Karpas-422 (cell line): ENCODE measurements at regions not wholly inside any gene's neighbourhood (a gene's known extent, or its start where the extent isn't known, plus 50 kb on each side); places are given as distances from the start of the nearest gene placed in this dataset.

Experiments used
- DNase-seq: peaks from one replicate; pipeline ENCODE4 v3.0.0-alpha.2; 2015
- H2AFZ ChIP-seq: fragments of 200-600 bp; sonication (generic); 2 replicates; pipeline ENCODE4 v1.6.1; 2014; ENCODE audit warnings: antibody characterized with exemption, low read length, mixed read lengths
- H3K27ac ChIP-seq: fragments of 200-600 bp; sonication (generic); 2 replicates; pipeline ENCODE4 v1.5.1; 2014; ENCODE audit warnings: mild to moderate bottlenecking, low read length, moderate library complexity
- H3K27me3 ChIP-seq: fragments of 200-600 bp; sonication (generic); 2 replicates; pipeline ENCODE4 v1.6.1; 2014; ENCODE audit warnings: low read length, mixed read lengths
- H3K36me3 ChIP-seq: fragments of 200-600 bp; sonication (generic); 2 replicates; pipeline ENCODE4 v1.6.1; 2014; ENCODE audit warnings: low read length, mixed read lengths; ENCODE audit not compliant: insufficient read depth
- H3K4me1 ChIP-seq: fragments of 200-600 bp; sonication (generic); 2 replicates; pipeline ENCODE4 v1.6.1; 2014; ENCODE audit warnings: mild to moderate bottlenecking, low read length, mixed read lengths
- H3K4me2 ChIP-seq: fragments of 200-600 bp; sonication (generic); 2 replicates; pipeline ENCODE4 v1.6.1; 2014; ENCODE audit warnings: low read length, low read depth, mild to moderate bottlenecking; ENCODE audit not compliant: poor library complexity, severe bottlenecking
- H3K4me3 ChIP-seq: fragments of 200-600 bp; sonication (generic); 2 replicates; pipeline ENCODE4 v1.5.1; 2014; ENCODE audit warnings: mild to moderate bottlenecking, antibody characterized with exemption, low read length, mixed read lengths
- H3K79me2 ChIP-seq: fragments of 200-600 bp; sonication (generic); 2 replicates; pipeline ENCODE4 v1.6.1; 2014; ENCODE audit warnings: mild to moderate bottlenecking, low read length, mixed read lengths
- H3K9ac ChIP-seq: fragments of 200-600 bp; sonication (generic); 2 replicates; pipeline ENCODE4 v1.6.0; 2014; ENCODE audit warnings: low read length
- H3K9me2 ChIP-seq: fragments of 200-600 bp; sonication (generic), shearing (Covaris generic); replicated peaks from 2 replicates; pipeline ENCODE4 v1.6.0; 2014; ENCODE audit warnings: mild to moderate bottlenecking, low read length, moderate library complexity; ENCODE audit not compliant: insufficient read depth
- H3K9me3 ChIP-seq: fragments of 300-700, 200-600 bp; sonication (generic); 2 replicates; pipeline ENCODE4 v1.6.1; 2014; ENCODE audit warnings: low read length, mixed read lengths
- H4K20me1 ChIP-seq: fragments of 200-600 bp; sonication (generic); 2 replicates; pipeline ENCODE4 v1.6.1; 2014; ENCODE audit warnings: mild to moderate bottlenecking, antibody characterized with exemption, low read length, low read depth; ENCODE audit not compliant: insufficient read depth

DNA sequence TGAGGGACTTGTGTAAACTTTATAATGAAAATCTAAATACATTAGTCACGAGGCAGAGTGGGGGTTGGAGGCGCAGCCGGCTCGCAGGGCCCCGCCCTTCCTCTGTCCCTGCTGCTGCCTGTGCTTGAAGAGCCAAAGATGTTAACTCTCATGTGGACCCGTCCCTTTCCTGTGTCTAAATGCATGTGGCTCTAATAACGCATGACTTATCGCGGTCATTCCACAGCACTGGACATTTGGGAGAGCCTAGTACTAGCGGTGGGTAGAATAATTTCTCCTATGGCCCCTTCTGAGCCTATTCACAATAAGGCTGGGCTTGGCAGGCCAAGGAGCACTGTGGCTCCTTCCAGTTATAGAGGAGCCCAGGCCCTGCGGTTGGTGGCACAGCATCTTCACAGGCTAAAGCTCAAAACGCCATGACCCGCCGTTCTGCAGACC lies 82.3 kb upstream of the SIMC1 start:
- no peak overlapping the region for H3K4me3 ChIP-seq
- no peak overlapping the region for H2AFZ ChIP-seq
- H3K36me3 ChIP-seq = no peaks in the 10 kb centered on the region
- H3K4me1 ChIP-seq = no peaks in the 10 kb centered on the region
- DNase-seq = no peak
- H3K9me2 ChIP-seq = no peaks in the 10 kb centered on the region
- no peak overlapping the region for H3K9ac ChIP-seq
- no peak overlapping the region for H3K27ac ChIP-seq
- H3K27me3 ChIP-seq = no peaks in the 10 kb centered on the region
- H4K20me1 ChIP-seq = no peaks in the 10 kb centered on the region
- no peak overlapping the region for H3K4me2 ChIP-seq
- H3K9me3 ChIP-seq = no peaks in the 10 kb centered on the region
- no peaks in the 10 kb centered on the region for H3K79me2 ChIP-seq

DNA sequence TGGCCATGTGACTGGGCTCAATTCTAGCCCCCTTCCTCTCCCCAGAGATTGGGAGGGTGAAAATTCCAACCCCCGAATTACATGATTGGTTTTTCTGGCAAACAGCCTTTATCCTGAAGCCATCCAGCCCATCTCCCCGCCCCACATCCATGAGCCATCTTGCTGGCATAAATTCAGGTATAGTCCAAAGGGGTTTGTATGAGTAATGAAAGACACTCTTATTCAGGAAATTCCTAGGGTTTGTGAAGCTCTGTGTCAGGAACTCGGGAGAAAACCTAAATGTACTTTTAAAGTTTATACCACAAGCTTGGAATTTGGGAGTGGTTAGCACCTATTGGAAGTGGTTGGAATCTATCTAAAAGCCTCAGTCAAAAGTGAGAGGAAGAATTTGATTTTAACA lies 80.6 kb upstream of the SIMC1 start:
- Histone ChIP-seq H3K79me2 (no peaks in the 10 kb centered on the region), H3K9me3 (no peaks in the 10 kb centered on the region), H3K4me2 (no peak overlapping the region), H3K9me2 (no peaks in the 10 kb centered on the region), H3K4me3 (no peak overlapping the region), H3K36me3 (no peaks in the 10 kb centered on the region), H3K9ac (no peak overlapping the region), H4K20me1 (no peaks in the 10 kb centered on the region), H2AFZ (no peak overlapping the region), H3K27me3 (no peaks in the 10 kb centered on the region), H3K4me1 (no peaks in the 10 kb centered on the region), H3K27ac (no peak overlapping the region)
- no peak for DNase-seq

GRCh38 chr5:176161431-176161830 lies 76.8 kb upstream of the SIMC1 start:
- Histone ChIP-seq H3K4me2 (no peak overlapping the region), H3K79me2 (no peaks in the 10 kb centered on the region), H3K36me3 (no peaks in the 10 kb centered on the region), H3K9ac (no peak overlapping the region), H3K27me3 (no peaks in the 10 kb centered on the region), H2AFZ (no peak overlapping the region), H3K27ac (no peak overlapping the region), H4K20me1 (no peaks in the 10 kb centered on the region), H3K4me3 (no peak overlapping the region), H3K4me1 (no peaks in the 10 kb centered on the region), H3K9me2 (no peaks in the 10 kb centered on the region), H3K9me3 (no peaks in the 10 kb centered on the region)
- DNase-seq = no peak

DNA sequence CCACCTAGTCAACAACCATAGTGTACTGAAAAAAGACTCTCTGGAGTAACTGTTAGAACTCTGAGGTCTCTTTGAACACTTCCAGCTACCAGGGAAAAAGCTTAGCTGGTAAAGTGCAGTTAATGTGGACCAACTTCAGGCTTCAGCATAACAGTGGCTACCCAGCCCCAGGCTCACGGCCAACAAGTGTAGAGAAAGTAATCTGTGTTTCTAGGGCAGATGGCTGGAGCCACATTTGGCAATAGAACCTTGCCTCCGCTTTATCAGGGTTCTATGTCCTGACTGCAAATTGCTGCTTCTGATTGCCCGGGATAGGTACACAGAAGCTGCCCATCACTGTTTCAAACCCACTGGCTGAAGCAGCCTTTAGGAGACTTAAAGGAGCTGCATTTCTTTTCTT lies 76.0 kb upstream of the SIMC1 start:
- Histone ChIP-seq H3K9me2 (no peaks in the 10 kb centered on the region), H3K4me2 (no peak overlapping the region), H3K9me3 (no peaks in the 10 kb centered on the region), H4K20me1 (no peaks in the 10 kb centered on the region), H3K36me3 (no peaks in the 10 kb centered on the region), H3K9ac (no peak overlapping the region), H3K27ac (no peak overlapping the region), H3K27me3 (no peaks in the 10 kb centered on the region), H3K4me1 (no peaks in the 10 kb centered on the region), H3K4me3 (no peak overlapping the region), H3K79me2 (no peaks in the 10 kb centered on the region), H2AFZ (no peak overlapping the region)
- no peak for DNase-seq

DNA sequence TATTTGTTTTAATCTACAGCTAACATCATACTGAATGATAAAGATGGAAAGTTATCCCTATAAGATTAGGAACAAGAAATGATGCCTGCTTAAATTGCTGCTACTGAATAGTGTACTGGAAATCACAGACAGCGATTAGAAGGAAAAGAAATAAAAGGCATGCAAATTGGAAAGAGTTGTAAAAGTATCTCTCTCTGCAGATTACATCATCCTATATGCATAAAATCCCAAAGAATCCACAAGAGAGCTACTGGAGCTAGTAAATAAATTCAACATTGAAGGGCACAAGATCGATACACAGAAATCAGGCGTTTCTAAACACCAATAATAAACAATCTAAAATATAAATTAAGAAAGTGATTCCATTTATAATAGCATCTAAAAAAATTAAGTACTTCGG lies 75.3 kb upstream of the SIMC1 start:
- Histone ChIP-seq H3K4me1 (no peaks in the 10 kb centered on the region), H3K27ac (no peak overlapping the region), H3K4me2 (no peak overlapping the region), H3K4me3 (no peak overlapping the region), H3K79me2 (no peaks in the 10 kb centered on the region), H4K20me1 (no peaks in the 10 kb centered on the region), H3K9me2 (no peaks in the 10 kb centered on the region), H3K9ac (no peak overlapping the region), H3K9me3 (no peaks in the 10 kb centered on the region), H2AFZ (no peak overlapping the region), H3K36me3 (no peaks in the 10 kb centered on the region), H3K27me3 (no peaks in the 10 kb centered on the region)
- DNase-seq = no peak

- no peak for DNase-seq
- Histone ChIP-seq H3K4me2 (no peak overlapping the region), H4K20me1 (no peaks in the 10 kb centered on the region), H3K9me3 (no peaks in the 10 kb centered on the region), H3K9me2 (no peaks in the 10 kb centered on the region), H2AFZ (no peak overlapping the region), H3K4me3 (no peak overlapping the region), H3K27me3 (no peaks in the 10 kb centered on the region), H3K9ac (no peak overlapping the region), H3K27ac (no peak overlapping the region), H3K79me2 (no peaks in the 10 kb centered on the region), H3K36me3 (no peaks in the 10 kb centered on the region), H3K4me1 (no peaks in the 10 kb centered on the region)
These were observed 71.8 kb upstream of the SIMC1 start for GRCh38 chr5:176166427-176166826.

GRCh38 chr5:176167800-176168199 lies 70.4 kb upstream of the SIMC1 start:
- Histone ChIP-seq H3K9ac (no peak overlapping the region), H3K36me3 (no peaks in the 10 kb centered on the region), H3K4me2 (no peak overlapping the region), H3K4me1 (no peaks in the 10 kb centered on the region), H2AFZ (no peak overlapping the region), H3K4me3 (no peak overlapping the region), H3K79me2 (no peaks in the 10 kb centered on the region), H3K27me3 (no peaks in the 10 kb centered on the region), H3K9me3 (no peaks in the 10 kb centered on the region), H4K20me1 (no peaks in the 10 kb centered on the region), H3K9me2 (no peaks in the 10 kb centered on the region), H3K27ac (no peak overlapping the region)
- no peak for DNase-seq

DNA sequence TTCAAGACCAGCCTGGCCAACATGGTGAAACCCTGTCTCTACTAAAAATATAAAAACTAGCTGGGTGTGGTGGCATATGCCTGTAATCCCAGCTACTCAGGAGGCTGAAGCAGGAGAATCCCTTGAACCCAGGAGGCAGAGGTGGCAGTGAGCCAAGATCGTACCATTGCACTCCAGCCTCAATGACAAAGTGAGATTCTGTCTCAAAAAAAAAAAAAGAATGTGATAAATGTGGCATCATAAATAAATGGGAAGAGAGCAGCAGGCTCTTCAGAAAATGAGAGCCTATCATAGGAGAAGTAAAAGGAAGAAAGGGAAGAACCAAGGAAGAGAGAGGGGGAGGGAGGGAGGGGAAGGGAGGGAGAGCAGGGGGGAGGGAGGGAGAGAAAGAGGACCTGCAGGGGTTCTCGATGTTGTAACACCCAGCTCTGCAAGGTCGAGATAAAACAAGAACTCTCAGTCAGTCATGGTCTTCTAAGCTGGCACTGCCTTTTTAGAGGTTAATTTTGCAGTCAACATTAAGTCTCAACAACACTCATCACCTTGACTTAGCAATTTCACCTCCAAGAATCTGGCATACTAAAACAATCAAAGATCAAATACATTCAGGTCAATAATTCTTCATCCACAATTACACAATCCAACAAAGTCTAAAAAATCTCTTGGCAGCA lies 68.7 kb upstream of the SIMC1 start:
- H3K4me2 ChIP-seq = no peak overlapping the region
- H3K27me3 ChIP-seq = no peaks in the 10 kb centered on the region
- no peak for DNase-seq
- no peak overlapping the region for H2AFZ ChIP-seq
- H3K9ac ChIP-seq = no peak overlapping the region
- no peaks in the 10 kb centered on the region for H3K9me3 ChIP-seq
- no peak overlapping the region for H3K27ac ChIP-seq
- H3K4me1 ChIP-seq = no peaks in the 10 kb centered on the region
- no peaks in the 10 kb centered on the region for H3K9me2 ChIP-seq
- H3K36me3 ChIP-seq = no peaks in the 10 kb centered on the region
- no peaks in the 10 kb centered on the region for H3K79me2 ChIP-seq
- no peaks in the 10 kb centered on the region for H4K20me1 ChIP-seq
- no peak overlapping the region for H3K4me3 ChIP-seq

GRCh38 chr5:176170084-176170483 lies 68.1 kb upstream of the SIMC1 start:
- Histone ChIP-seq H3K9ac (no peak overlapping the region), H3K9me2 (no peaks in the 10 kb centered on the region), H3K9me3 (no peaks in the 10 kb centered on the region), H3K79me2 (no peaks in the 10 kb centered on the region), H3K4me2 (no peak overlapping the region), H3K27me3 (no peaks in the 10 kb centered on the region), H3K4me1 (no peaks in the 10 kb centered on the region), H2AFZ (no peak overlapping the region), H4K20me1 (no peaks in the 10 kb centered on the region), H3K27ac (no peak overlapping the region), H3K36me3 (no peaks in the 10 kb centered on the region), H3K4me3 (no peak overlapping the region)
- no peak for DNase-seq
